HEK293 (cell line): ENCODE measurements at regions not wholly inside any gene's neighbourhood (a gene's known extent, or its start where the extent isn't known, plus 50 kb on each side); places are given as distances from the start of the nearest gene placed in this dataset.

Experiments used
- FEZF1 ChIP-seq: fragments of 450-650 bp; formaldehyde crosslinking; IDR thresholded peaks from 2 replicates; pipeline ENCODE4 v1.5.1; 2016; ENCODE audit warnings: missing biosample characterization, missing genetic modification characterization
- GLIS2 ChIP-seq: fragments of 450-650 bp; formaldehyde crosslinking; IDR thresholded peaks from 2 replicates; pipeline ENCODE4 v1.5.1; 2016; ENCODE audit warnings: missing biosample characterization, missing genetic modification characterization
- KLF8 ChIP-seq: fragments of 450-650 bp; formaldehyde crosslinking; IDR thresholded peaks from 2 replicates; pipeline ENCODE4 v1.5.1; 2016; ENCODE audit warnings: missing biosample characterization, missing genetic modification characterization
- TCF7L2 ChIP-seq: IDR thresholded peaks from 2 replicates; pipeline ENCODE4 v1.6.1; 2011; ENCODE audit warnings: low read depth, mild to moderate bottlenecking, inconsistent platforms, low read length, moderate library complexity, borderline replicate concordance
- ZBTB1 ChIP-seq: fragments of 450-650 bp; formaldehyde crosslinking; IDR thresholded peaks from 2 replicates; pipeline ENCODE4 v1.5.1; 2016; ENCODE audit warnings: missing biosample characterization, missing genetic modification characterization
- ZFP69B ChIP-seq: fragments of 450-650 bp; formaldehyde crosslinking; IDR thresholded peaks from 2 replicates; pipeline ENCODE4 v1.5.1; 2016; ENCODE audit warnings: missing biosample characterization, missing genetic modification characterization
- ZNF175 ChIP-seq: fragments of 450-650 bp; formaldehyde crosslinking; IDR thresholded peaks from 2 replicates; pipeline ENCODE4 v1.5.1; 2016; ENCODE audit warnings: missing biosample characterization, missing genetic modification characterization
- ZNF211 ChIP-seq: fragments of 450-650 bp; formaldehyde crosslinking; IDR thresholded peaks from 2 replicates; pipeline ENCODE4 v1.5.1; 2016; ENCODE audit warnings: low read depth, missing biosample characterization, missing genetic modification characterization
- ZNF24 ChIP-seq: fragments of 450-650 bp; formaldehyde crosslinking; IDR thresholded peaks from 2 replicates; pipeline ENCODE4 v1.5.1; 2016; ENCODE audit warnings: missing biosample characterization, missing genetic modification characterization
- ZNF324 ChIP-seq: fragments of 450-650 bp; formaldehyde crosslinking; IDR thresholded peaks from 2 replicates; pipeline ENCODE4 v1.5.1; 2016; ENCODE audit warnings: missing biosample characterization, missing genetic modification characterization
- ZNF350 ChIP-seq: fragments of 450-650 bp; formaldehyde crosslinking; IDR thresholded peaks from 2 replicates; pipeline ENCODE4 v1.5.0; 2017; ENCODE audit warnings: missing biosample characterization, mild to moderate bottlenecking, missing genetic modification characterization
- ZNF394 ChIP-seq: fragments of 450-650 bp; formaldehyde crosslinking; IDR thresholded peaks from 2 replicates; pipeline ENCODE4 v1.5.1; 2016; ENCODE audit warnings: missing biosample characterization, missing genetic modification characterization, mild to moderate bottlenecking, moderate library complexity, borderline replicate concordance
- ZNF416 ChIP-seq: fragments of 450-650 bp; formaldehyde crosslinking; IDR thresholded peaks from 2 replicates; pipeline ENCODE4 v1.5.1; 2016; ENCODE audit warnings: missing biosample characterization, missing genetic modification characterization
- ZNF561 ChIP-seq: fragments of 450-650 bp; IDR thresholded peaks from 2 replicates; pipeline ENCODE4 v1.5.1; 2018; ENCODE audit warnings: missing biosample characterization, missing genetic modification characterization, borderline replicate concordance
- ZNF585B ChIP-seq: fragments of 450-650 bp; formaldehyde crosslinking; IDR thresholded peaks from 2 replicates; pipeline ENCODE4 v1.5.1; 2016; ENCODE audit warnings: missing biosample characterization, missing genetic modification characterization
- ZNF600 ChIP-seq: fragments of 450-650 bp; formaldehyde crosslinking; IDR thresholded peaks from 2 replicates; pipeline ENCODE4 v1.5.1; 2016; ENCODE audit warnings: missing biosample characterization, missing genetic modification characterization
- ZNF660 ChIP-seq: fragments of 450-650 bp; IDR thresholded peaks from 2 replicates; pipeline ENCODE4 v1.5.1; 2018; ENCODE audit warnings: missing biosample characterization, mild to moderate bottlenecking, missing genetic modification characterization
- ZNF670 ChIP-seq: fragments of 450-650 bp; formaldehyde crosslinking; IDR thresholded peaks from 2 replicates; pipeline ENCODE4 v1.5.1; 2016; ENCODE audit warnings: missing biosample characterization, missing genetic modification characterization, low read depth
- ZNF785 ChIP-seq: fragments of 450-650 bp; formaldehyde crosslinking; IDR thresholded peaks from 2 replicates; pipeline ENCODE4 v1.5.1; 2016; ENCODE audit warnings: missing biosample characterization, missing genetic modification characterization
- TF ChIP-seq, protein P1 (sequence below): fragments of 450-650 bp; formaldehyde crosslinking; IDR thresholded peaks from 2 replicates; pipeline ENCODE4 v1.5.1; 2016; ENCODE audit warnings: missing biosample characterization, missing genetic modification characterization
- TF ChIP-seq, protein P2 (sequence below): fragments of 450-650 bp; formaldehyde crosslinking; IDR thresholded peaks from 2 replicates; pipeline ENCODE4 v1.5.1; 2016; ENCODE audit warnings: missing biosample characterization, missing genetic modification characterization
- TF ChIP-seq, protein P3 (sequence below): fragments of 450-650 bp; formaldehyde crosslinking; IDR thresholded peaks from 2 replicates; pipeline ENCODE4 v1.5.1; 2016; ENCODE audit warnings: missing biosample characterization, missing genetic modification characterization
- TF ChIP-seq, protein P4 (sequence below): fragments of 450-650 bp; formaldehyde crosslinking; IDR thresholded peaks from 2 replicates; pipeline ENCODE4 v1.5.1; 2016; ENCODE audit warnings: missing biosample characterization, missing genetic modification characterization
- TF ChIP-seq, protein P5 (sequence below): fragments of 450-650 bp; IDR thresholded peaks from 2 replicates; pipeline ENCODE4 v1.5.1; 2018; ENCODE audit warnings: missing biosample characterization, missing genetic modification characterization
- TF ChIP-seq, protein P6 (sequence below): fragments of 450-650 bp; formaldehyde crosslinking; IDR thresholded peaks from 2 replicates; pipeline ENCODE4; 2016; ENCODE audit warnings: missing biosample characterization, missing genetic modification characterization
- TF ChIP-seq, protein P7 (sequence below): fragments of 450-650 bp; formaldehyde crosslinking; IDR thresholded peaks from 2 replicates; pipeline ENCODE4 v1.5.1; 2016; ENCODE audit warnings: missing biosample characterization, missing genetic modification characterization

DNA sequence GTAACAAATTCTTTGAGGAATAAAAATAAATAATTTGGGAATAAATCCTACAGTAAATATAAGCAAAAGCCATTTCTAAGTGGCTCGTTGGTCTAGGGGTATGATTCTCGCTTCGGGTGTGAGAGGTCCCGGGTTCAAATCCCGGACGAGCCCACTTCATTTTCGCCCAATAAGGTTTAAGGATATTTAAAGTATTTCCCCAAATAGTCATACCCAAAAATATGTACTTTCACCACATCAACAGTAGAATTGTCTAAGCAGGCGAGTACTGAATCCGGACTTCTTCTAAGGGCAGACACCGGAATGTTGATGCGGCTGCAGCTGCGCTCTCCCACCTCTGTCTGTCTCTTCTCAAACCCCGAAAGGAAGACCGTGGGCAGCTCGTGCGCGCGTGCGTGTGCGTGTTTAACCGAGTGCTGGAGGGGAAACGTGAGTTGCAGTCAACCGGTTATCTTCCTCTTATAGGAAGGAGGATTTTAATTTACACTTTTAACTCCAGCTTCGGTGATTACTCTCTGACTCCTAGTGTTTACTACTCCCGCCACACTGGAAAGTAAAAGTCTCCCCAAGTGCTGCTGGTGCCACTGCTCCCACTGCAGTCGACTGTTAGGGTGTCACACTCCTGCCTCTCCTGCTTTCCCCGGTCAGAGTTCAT lies 155.7 kb upstream of the PRSS16 start (continued):
- TF ChIP-seq, protein P1, sequence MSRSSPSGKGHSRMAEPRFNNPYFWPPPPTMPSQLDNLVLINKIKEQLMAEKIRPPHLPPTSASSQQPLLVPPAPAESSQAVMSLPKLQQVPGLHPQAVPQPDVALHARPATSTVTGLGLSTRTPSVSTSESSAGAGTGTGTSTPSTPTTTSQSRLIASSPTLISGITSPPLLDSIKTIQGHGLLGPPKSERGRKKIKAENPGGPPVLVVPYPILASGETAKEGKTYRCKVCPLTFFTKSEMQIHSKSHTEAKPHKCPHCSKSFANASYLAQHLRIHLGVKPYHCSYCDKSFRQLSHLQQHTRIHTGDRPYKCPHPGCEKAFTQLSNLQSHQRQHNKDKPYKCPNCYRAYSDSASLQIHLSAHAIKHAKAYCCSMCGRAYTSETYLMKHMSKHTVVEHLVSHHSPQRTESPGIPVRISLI (tag by site-specific recombination) = no peak
- peak; percentile 77 for TF ChIP-seq ZNF600 (tag by site-specific recombination)
- TF ChIP-seq FEZF1 (tag by site-specific recombination) = no peak
- TF ChIP-seq ZBTB1 (tag by site-specific recombination) = no peak
- TF ChIP-seq ZNF561 (tag by site-specific recombination) = peak; percentile 75; the same call in 1 of the 2 replicates
- TF ChIP-seq, protein P2, sequence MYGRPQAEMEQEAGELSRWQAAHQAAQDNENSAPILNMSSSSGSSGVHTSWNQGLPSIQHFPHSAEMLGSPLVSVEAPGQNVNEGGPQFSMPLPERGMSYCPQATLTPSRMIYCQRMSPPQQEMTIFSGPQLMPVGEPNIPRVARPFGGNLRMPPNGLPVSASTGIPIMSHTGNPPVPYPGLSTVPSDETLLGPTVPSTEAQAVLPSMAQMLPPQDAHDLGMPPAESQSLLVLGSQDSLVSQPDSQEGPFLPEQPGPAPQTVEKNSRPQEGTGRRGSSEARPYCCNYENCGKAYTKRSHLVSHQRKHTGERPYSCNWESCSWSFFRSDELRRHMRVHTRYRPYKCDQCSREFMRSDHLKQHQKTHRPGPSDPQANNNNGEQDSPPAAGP (tag by site-specific recombination) = 0 out of 2 replicates have a peak, but pooled peaks have one; percentile 42
- no peak for TF ChIP-seq ZNF350 (tag by site-specific recombination)
- TF ChIP-seq, protein P3, sequence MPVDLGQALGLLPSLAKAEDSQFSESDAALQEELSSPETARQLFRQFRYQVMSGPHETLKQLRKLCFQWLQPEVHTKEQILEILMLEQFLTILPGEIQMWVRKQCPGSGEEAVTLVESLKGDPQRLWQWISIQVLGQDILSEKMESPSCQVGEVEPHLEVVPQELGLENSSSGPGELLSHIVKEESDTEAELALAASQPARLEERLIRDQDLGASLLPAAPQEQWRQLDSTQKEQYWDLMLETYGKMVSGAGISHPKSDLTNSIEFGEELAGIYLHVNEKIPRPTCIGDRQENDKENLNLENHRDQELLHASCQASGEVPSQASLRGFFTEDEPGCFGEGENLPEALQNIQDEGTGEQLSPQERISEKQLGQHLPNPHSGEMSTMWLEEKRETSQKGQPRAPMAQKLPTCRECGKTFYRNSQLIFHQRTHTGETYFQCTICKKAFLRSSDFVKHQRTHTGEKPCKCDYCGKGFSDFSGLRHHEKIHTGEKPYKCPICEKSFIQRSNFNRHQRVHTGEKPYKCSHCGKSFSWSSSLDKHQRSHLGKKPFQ (tag by site-specific recombination) = 0 out of 2 replicates have a peak, but pooled peaks have one; percentile 24
- TF ChIP-seq, protein P4, sequence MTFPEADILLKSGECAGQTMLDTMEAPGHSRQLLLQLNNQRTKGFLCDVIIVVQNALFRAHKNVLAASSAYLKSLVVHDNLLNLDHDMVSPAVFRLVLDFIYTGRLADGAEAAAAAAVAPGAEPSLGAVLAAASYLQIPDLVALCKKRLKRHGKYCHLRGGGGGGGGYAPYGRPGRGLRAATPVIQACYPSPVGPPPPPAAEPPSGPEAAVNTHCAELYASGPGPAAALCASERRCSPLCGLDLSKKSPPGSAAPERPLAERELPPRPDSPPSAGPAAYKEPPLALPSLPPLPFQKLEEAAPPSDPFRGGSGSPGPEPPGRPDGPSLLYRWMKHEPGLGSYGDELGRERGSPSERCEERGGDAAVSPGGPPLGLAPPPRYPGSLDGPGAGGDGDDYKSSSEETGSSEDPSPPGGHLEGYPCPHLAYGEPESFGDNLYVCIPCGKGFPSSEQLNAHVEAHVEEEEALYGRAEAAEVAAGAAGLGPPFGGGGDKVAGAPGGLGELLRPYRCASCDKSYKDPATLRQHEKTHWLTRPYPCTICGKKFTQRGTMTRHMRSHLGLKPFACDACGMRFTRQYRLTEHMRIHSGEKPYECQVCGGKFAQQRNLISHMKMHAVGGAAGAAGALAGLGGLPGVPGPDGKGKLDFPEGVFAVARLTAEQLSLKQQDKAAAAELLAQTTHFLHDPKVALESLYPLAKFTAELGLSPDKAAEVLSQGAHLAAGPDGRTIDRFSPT = no peak
- TF ChIP-seq ZNF585B (tag by site-specific recombination) = no peak
- no peak for TF ChIP-seq ZNF670
- TF ChIP-seq, protein P5, sequence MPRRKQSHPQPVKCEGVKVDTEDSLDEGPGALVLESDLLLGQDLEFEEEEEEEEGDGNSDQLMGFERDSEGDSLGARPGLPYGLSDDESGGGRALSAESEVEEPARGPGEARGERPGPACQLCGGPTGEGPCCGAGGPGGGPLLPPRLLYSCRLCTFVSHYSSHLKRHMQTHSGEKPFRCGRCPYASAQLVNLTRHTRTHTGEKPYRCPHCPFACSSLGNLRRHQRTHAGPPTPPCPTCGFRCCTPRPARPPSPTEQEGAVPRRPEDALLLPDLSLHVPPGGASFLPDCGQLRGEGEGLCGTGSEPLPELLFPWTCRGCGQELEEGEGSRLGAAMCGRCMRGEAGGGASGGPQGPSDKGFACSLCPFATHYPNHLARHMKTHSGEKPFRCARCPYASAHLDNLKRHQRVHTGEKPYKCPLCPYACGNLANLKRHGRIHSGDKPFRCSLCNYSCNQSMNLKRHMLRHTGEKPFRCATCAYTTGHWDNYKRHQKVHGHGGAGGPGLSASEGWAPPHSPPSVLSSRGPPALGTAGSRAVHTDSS (tag by site-specific recombination) = 0 out of 2 replicates have a peak, but pooled peaks have one; percentile 25
- TF ChIP-seq ZNF211 (tag by site-specific recombination) = no peak
- peak; percentile 97 for TF ChIP-seq ZNF660 (tag by site-specific recombination)
- no peak for TF ChIP-seq ZNF785 (tag by site-specific recombination)
- no peak for TF ChIP-seq TCF7L2
- TF ChIP-seq, protein P6, sequence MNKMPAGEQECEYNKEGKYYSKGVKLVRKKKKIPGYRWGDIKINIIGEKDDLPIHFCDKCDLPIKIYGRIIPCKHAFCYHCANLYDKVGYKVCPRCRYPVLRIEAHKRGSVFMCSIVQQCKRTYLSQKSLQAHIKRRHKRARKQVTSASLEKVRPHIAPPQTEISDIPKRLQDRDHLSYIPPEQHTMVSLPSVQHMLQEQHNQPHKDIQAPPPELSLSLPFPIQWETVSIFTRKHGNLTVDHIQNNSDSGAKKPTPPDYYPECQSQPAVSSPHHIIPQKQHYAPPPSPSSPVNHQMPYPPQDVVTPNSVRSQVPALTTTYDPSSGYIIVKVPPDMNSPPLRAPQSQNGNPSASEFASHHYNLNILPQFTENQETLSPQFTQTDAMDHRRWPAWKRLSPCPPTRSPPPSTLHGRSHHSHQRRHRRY = no peak
- TF ChIP-seq KLF8 (tag by site-specific recombination) = no peak
- TF ChIP-seq ZFP69B (tag by site-specific recombination) = no peak
- no peak for TF ChIP-seq GLIS2 (tag by site-specific recombination)
- 0 out of 2 replicates have a peak, but pooled peaks have one; percentile 45 for TF ChIP-seq ZNF394
- TF ChIP-seq, protein P7, sequence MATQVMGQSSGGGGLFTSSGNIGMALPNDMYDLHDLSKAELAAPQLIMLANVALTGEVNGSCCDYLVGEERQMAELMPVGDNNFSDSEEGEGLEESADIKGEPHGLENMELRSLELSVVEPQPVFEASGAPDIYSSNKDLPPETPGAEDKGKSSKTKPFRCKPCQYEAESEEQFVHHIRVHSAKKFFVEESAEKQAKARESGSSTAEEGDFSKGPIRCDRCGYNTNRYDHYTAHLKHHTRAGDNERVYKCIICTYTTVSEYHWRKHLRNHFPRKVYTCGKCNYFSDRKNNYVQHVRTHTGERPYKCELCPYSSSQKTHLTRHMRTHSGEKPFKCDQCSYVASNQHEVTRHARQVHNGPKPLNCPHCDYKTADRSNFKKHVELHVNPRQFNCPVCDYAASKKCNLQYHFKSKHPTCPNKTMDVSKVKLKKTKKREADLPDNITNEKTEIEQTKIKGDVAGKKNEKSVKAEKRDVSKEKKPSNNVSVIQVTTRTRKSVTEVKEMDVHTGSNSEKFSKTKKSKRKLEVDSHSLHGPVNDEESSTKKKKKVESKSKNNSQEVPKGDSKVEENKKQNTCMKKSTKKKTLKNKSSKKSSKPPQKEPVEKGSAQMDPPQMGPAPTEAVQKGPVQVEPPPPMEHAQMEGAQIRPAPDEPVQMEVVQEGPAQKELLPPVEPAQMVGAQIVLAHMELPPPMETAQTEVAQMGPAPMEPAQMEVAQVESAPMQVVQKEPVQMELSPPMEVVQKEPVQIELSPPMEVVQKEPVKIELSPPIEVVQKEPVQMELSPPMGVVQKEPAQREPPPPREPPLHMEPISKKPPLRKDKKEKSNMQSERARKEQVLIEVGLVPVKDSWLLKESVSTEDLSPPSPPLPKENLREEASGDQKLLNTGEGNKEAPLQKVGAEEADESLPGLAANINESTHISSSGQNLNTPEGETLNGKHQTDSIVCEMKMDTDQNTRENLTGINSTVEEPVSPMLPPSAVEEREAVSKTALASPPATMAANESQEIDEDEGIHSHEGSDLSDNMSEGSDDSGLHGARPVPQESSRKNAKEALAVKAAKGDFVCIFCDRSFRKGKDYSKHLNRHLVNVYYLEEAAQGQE = peak; percentile 48; the same call in 1 of the 2 replicates
- TF ChIP-seq ZNF175 (tag by site-specific recombination) = no peak
- peak; percentile 41; the same call in 1 of the 2 replicates for TF ChIP-seq ZNF324 (tag by site-specific recombination)
- TF ChIP-seq ZNF24 = no peak
- TF ChIP-seq ZNF416 (tag by site-specific recombination) = no peak
